PFSK-1 (cell line): ENCODE measurements at regions not wholly inside any gene's neighbourhood (a gene's known extent, or its start where the extent isn't known, plus 50 kb on each side); places are given as distances from the start of the nearest gene placed in this dataset.

Experiments used
- POLR2AphosphoS5 ChIP-seq: IDR thresholded peaks from 2 replicates; pipeline ENCODE4 v1.6.1; 2012; ENCODE audit warnings: low read depth, mild to moderate bottlenecking, control low read depth, low read length, moderate library complexity
- SIN3A ChIP-seq: IDR thresholded peaks from 2 replicates; pipeline ENCODE4 v1.6.1; 2012; ENCODE audit warnings: mild to moderate bottlenecking, low read length, moderate library complexity, borderline replicate concordance; ENCODE audit not compliant: insufficient read depth
- TAF1 ChIP-seq: IDR thresholded peaks from 2 replicates; pipeline ENCODE4 v1.6.1; 2012; ENCODE audit warnings: low read length, control low read depth, borderline replicate concordance; ENCODE audit not compliant: insufficient read depth
- TF ChIP-seq, protein P1 (sequence below), 2 experiments: IDR thresholded peaks; 2 replicates each; pipeline versions ENCODE4 v1.6.1 to v1.8.0; 2011 to 2012; ENCODE audit warnings: low read depth in 2 of 2, low read length in 2 of 2, control low read depth in 1 of 2, inconsistent platforms in 1 of 2, mild to moderate bottlenecking in 1 of 2, moderate library complexity in 1 of 2; ENCODE audit not compliant: insufficient read depth in 1 of 2

DNA sequence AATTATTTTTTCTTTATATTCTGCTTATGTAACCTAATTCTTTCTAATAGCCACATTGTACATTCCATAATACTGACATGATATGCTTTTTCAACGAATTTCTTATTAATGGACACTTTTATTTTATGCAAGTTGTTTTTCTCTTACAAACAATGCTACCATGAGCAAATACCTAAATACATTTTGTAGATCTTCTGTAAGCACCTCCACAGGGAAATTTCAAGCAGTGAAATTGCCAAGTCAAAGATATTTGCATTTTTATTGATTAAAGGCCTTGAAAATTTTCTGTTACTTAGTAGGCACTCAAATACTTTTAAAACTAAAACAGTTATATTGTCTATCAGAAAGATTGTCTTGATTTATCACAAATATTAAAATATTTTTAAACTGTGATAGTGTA is 79.6 kb upstream of the C3orf49 start:
- TF ChIP-seq TAF1 (no peak), SIN3A (no peak), POLR2AphosphoS5 (no peak)
- TF ChIP-seq, protein P1, sequence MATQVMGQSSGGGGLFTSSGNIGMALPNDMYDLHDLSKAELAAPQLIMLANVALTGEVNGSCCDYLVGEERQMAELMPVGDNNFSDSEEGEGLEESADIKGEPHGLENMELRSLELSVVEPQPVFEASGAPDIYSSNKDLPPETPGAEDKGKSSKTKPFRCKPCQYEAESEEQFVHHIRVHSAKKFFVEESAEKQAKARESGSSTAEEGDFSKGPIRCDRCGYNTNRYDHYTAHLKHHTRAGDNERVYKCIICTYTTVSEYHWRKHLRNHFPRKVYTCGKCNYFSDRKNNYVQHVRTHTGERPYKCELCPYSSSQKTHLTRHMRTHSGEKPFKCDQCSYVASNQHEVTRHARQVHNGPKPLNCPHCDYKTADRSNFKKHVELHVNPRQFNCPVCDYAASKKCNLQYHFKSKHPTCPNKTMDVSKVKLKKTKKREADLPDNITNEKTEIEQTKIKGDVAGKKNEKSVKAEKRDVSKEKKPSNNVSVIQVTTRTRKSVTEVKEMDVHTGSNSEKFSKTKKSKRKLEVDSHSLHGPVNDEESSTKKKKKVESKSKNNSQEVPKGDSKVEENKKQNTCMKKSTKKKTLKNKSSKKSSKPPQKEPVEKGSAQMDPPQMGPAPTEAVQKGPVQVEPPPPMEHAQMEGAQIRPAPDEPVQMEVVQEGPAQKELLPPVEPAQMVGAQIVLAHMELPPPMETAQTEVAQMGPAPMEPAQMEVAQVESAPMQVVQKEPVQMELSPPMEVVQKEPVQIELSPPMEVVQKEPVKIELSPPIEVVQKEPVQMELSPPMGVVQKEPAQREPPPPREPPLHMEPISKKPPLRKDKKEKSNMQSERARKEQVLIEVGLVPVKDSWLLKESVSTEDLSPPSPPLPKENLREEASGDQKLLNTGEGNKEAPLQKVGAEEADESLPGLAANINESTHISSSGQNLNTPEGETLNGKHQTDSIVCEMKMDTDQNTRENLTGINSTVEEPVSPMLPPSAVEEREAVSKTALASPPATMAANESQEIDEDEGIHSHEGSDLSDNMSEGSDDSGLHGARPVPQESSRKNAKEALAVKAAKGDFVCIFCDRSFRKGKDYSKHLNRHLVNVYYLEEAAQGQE (IDR thresholded peaks at IDR 0.05; ENCODE audit: insufficient read depth in 1 of 2, low read depth in 2 of 2, low read length in 2 of 2): no peak
